SH-SY5Y (cell line): ENCODE measurements at regions not wholly inside any gene's neighbourhood (a gene's known extent, or its start where the extent isn't known, plus 50 kb on each side); places are given as distances from the start of the nearest gene placed in this dataset.

Experiments used
- GATA2 ChIP-seq: IDR thresholded peaks from 2 replicates; pipeline ENCODE4 v1.6.1; 2011; ENCODE audit warnings: mild to moderate bottlenecking, low read depth, low read length
- GATA3 ChIP-seq: IDR thresholded peaks from 2 replicates; pipeline ENCODE4 v1.6.1; 2011; ENCODE audit warnings: low read depth, mild to moderate bottlenecking, low read length, moderate library complexity

- TF ChIP-seq GATA2 (no peak), GATA3 (no peak)
Measured at GRCh38 chr10:129396021-129396722, 70.9 kb upstream of the MGMT start.
